ENCODE measurements at regions not wholly inside any gene's neighbourhood (a gene's known extent, or its start where the extent isn't known, plus 50 kb on each side); places are given as distances from the start of the nearest gene placed in this dataset.

DNA sequence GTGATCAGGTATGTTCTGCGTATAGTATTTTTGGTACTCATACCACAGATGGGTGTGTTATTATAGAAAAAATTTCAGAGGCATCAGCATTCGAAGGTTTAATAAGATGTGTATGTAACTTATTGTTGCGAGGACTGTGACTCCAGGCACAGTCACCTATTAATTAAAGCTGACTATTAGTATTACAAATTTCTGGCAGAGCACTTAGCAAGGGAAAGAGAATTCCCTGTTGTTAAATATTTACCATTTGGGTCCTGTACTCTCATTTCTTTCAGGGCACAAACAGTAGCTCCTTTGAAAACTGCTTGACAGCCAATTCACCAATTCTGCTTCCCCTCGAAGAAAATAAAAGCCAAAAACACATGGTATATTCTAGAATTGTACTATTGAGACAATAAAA is 653.8 kb downstream of the ELAVL2 start:
- DNase-seq = no peak

DNA sequence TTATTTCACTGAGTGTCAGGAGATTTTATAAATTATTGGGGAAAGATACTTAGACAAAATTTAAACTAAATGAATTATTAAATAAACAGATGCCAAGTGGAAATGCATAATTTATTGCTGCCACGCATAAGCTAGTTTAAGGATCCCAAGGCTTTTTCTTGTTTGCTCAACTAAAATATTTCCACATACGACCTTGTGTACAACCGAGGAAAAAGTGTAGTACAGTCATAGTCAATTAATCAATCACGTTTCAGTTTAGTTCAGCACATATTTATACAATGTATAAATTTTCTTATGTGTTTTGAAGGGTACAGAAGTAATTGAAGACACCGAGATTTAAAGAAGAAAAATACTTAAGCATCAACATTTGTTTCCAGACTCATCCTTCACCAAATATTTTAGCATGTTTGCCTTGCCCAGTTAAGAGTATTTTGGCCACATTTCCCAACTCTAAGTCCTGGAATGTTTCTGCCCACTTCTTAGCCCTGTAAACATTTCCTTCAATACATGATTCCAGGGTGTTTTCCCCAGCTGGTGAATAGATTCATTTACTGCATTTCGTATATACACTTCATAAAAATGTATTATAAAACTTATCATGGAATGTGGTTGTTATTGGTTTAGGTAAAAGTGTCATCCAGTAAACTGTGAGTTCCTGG is 652.9 kb downstream of the ELAVL2 start:
- DNase-seq = no peak

DNA sequence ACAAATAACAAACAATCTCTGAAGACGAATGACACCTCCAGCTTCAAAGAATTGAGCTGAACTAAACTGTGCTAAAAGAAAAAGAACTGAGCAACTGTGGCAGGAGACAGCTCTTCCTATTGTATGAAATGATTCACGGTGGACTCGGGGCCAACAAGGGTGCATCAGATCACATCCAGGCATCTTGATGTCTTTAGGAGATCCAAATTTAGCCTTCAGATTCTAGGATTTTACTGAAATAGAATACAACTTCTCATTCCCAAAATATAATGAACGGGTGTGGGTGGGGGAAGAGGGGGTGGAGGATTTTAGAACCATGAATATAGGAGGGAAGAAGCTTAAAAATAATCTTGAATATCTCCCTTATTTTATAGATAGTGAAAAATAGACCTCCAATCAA is 631.8 kb downstream of the ELAVL2 start:
- no peak for DNase-seq

DNA sequence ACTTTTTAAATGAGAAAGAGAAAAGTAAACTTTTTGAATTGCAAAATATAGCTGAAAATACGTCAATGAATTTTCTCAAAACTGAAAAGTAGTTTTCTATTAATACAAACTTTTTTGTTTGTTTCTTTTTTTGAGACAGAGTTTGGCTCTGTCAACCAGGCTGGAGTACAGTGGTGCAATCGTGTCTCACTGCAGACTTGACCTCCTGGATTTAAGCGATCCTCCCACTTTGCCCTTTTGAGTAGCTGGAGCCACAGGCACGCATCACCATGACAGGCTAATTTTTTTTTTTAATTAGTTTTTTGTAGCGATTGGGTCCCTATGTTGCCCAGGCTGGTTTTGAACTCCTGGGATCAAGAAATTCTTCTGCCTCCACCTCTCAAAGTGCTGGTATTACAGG is 610.4 kb downstream of the ELAVL2 start:
- no peak for DNase-seq

DNA sequence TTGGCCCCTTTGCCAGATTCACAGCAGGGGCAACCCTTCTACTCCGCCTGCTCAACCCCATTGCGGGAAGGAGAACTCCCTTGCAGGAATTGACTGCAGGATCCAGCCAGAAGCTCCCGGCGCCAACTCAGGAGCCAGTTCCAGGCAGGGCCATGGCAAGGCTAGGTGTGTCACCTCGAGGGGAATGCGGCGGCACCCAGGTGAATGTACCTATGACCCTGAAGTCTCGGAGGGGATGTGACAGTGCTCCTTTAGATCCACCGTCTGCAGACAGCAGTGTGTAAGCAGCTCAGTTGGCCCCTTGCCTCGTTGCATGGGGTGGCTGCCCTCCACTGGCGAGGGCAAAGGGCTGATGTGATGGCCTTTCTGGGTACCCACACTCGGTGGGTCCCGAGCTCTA is 606.6 kb downstream of the ELAVL2 start:
- DNase-seq = no peak

DNA sequence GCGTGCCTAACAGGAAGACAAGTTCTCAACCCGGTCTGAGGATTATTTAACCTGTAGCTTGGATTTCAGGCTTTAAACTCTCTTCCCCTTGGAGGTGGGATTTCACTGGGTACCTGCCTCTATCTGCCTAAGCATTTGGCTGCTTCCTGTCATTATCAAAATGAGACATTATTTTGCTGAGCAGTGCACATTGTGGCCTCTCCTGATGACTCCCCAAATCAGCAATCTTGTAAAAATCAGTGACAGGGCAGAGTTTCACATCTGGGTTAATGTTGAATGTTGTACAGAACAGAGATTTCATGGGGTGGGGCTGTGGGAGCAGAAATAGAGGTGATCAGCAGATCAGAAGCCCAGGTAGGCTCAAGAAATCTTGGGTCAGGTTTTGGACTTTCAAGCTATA is 605.9 kb downstream of the ELAVL2 start:
- DNase-seq = no peak

DNA sequence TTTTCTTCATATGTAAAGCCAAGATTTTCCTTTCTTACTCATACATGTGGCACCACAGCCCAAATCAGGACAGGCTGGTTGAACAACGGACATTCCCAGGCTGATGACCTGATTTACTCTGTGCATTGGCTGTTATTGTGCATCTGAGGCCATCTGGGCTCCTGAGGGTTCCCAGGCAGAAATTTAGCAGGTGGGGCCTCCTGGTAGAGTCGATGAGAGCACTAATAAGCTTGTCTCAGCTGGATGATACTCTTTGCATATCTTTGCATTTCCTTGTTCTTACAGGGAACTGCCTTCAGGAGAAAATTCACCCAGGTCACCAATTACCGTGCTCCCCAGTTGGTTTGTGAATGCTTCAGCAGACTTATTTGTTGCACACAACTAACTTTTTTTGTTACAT is 605.1 kb downstream of the ELAVL2 start:
- DNase-seq = no peak

DNA sequence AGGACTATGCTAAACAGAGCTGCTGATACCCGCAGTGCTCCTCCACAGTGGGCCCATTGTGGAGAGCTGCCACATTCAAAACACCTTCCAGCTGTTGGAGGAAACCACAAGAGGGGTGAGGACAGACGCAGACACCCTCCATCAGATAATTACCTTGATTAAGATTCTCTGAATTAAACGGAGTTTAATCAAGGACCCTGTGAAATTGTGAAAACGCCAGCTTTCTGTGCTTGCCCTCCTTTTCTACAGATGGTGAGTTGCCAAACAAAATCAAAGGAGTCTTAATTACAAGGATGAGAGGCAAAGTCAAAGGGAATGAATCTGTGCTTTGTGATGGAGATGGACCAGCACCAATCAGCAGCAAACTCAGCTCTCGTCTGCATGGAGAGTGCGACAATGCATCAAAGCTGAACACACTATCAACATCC is 596.1 kb downstream of the ELAVL2 start:
- DNase-seq = no peak

DNA sequence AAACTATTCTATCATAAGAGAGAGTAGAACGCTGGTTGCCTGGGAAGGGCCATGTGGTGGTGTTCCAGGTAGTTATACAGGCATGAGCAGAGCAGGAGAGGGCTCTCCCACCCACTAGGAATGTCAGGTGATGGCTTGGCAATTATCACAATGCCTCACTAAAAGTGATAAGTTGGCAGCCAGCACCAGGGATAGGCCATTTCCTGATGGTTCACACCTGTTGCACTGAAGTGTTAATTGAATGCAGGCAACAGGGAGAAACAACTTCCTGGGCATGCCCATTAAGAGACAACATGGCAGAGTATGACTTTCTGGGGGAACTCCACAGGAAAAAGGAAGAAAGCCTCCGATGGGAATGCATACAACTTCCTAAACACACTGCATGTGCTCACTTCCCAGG is 593.2 kb downstream of the ELAVL2 start:
- DNase-seq = no peak

DNA sequence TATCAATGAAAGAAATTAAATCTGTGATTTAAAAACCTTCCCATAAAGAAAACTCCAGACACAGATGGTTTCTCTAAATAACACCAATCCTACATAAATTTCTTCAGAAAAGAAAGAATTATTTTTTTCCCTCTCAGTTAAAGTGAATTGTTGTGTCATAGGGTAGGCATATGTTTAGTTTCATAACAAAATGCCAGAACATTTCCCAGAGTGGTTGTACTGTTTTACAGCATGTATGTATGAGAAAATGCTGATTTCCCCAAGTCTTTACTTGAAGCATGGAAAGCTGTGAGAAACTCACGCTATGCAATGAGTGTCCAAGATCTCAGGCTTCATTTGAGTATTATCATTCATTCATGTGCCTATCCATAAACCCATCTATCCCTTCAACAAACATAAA is 582.5 kb downstream of the ELAVL2 start:
- DNase-seq = no peak

DNA sequence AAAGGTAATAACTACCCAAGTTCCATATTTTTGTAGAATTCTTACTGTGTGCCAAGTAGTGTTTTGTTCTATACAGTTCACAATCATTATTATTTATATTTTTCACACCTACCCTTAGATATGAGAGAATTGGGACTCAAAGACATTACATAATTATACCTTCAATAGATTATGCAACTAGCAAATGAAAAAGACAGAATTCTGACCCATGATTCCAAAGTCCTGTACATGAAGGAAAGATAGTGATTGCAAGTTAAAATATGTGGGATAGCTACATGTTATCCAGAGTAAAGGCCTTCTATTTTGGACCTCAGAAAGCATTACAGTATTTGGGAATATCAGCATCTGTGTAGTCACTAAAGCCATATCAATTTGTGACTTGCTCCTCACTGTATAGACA is 581.0 kb downstream of the ELAVL2 start:
- DNase-seq = no peak

DNA sequence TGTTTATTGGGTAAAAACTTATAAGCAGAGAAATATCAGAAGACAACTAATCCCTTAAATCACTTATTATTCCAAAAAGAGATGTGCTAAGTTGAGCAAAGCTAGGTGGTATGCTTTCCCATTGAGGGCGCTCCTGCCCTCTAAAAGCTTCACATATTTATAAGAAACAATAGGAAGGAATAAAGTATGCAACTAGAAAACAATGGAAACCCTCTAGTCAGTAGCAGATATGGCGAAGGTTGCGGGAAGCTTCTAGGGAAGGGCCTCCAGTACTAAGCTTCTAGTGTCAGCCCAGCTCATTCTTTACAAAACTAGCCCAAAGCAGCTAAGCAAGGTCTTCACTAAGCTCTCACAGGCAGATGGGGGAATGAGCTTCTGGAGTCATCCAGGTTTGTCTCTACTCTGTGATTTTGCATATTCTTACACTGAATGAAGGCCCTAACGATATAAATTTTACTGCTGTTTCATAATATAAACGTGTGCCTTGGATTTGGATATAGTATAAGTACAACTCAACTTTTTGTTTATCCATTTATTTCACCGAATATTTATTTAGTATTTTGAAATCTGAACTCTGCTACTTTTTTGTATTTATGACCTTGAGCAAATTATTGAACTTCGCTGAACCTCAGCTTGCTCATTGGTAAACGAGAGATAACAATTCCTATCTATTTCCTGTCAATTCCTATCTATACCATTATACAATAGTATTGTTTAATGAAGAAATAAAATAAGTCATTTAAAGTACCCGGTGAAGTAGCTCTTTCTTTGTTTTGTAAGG is 571.4 kb downstream of the ELAVL2 start:
- no peak for DNase-seq

DNA sequence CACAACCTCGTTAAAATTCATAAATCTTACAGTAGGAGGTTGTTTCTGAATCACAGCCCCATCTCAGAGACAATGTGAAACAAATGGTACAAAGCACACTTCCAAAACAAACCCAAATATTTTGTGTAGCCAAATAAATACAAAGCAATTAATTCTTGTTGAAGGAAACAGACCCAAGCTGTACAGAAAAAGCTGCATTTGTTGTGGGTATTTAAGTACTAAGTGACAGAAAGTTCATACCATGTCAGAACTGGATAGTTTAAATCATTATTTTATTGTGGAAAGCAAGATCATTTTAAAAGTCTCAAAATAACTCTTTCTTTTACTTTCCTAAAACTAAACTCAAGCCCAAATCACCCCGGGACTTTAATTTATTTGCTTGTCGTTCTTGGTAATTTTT is 570.7 kb downstream of the ELAVL2 start:
- no peak for DNase-seq

DNA sequence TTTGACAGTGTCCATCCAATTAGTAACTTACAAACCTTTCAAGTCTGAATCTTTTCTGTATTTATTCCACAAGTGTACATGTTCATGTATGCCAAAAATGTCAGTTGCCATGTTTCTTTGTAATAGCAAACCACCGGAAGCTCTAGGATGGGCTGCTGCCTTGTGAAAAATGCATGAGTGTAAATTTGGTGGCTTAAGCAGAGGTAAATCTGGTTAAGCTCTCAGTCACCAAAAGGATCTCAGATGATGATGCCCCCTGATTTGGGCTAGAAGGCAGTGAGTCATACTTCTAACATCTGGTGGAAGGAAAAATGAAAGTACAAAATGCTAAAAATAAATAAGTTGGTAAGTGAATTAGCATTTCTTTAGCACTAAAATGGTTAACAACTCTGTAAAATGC is 567.5 kb downstream of the ELAVL2 start:
- DNase-seq = no peak

DNA sequence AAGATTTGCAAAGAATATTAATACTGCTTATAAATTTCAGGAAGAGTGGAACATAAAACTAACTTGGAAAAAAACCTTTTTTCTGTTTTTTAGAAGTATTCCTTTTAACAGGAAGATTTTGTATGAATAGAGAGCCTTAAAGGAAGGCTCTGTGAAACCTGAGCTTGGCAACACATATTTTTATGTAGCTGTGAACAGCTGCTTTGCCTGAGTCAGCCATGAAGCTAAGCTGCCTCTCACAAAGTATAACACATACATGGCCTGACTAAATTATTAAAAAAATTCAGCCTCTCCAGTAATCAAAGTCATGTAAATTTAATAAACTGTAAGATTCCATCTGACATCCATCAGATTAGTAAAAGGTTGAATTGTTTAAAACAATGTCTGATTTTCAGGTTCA is 547.5 kb downstream of the ELAVL2 start:
- no peak for DNase-seq

DNA sequence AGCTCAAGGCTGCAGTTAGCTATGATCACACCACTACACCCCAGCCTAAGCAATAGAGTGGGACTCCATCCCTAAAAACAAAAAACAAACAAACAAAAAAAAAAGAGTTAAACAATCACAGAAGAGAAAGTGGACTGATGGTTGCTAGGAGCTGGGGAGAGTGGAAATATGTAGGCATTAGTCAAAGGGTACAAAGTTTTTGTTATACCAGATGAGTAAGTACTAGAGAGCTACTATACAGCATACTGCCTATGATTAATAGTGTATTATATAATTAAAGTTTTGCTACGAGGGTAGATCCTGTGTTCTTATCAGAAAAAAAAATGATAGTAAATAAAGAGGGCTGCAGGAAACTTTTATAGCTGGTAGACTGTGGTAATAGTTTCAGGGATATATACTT is 538.6 kb downstream of the ELAVL2 start:
- DNase-seq = no peak

DNA sequence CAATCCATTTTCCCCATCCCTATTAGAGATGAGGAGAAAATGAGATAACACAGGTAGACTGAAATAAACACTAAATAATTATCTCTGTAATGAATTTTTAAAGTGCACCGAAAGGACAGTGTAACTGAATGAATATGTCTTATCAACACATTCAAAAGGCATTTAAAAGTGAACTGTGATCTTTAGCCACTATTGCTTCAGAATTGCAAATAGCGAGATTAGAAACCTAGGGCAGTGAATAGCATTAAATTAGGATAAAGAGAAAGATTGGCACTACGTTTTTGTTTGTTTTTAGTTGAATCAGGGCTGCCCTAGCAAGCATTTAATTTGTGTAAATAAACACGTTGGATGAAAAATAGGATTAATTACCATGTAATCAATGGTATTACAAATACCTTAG is 537.5 kb downstream of the ELAVL2 start:
- no peak for DNase-seq

DNA sequence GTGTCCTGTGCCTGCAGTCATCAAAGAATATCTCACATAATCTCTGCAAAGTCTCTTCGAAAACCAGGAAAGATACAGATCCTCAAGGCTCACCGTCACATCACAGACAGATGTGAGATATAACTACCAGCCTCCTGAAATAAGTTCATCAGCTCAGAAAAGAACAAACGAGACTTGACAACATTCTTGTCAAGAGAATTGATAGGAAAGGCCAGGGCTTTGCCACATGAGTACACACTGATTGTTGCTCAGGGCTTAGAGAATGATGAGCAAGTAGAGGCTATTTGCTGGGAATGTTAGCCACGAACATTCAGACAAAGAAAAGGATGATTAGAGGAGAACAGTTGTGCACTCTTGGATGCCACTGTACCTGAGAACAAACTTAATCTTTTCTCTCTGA is 535.1 kb downstream of the ELAVL2 start:
- DNase-seq = no peak

DNA sequence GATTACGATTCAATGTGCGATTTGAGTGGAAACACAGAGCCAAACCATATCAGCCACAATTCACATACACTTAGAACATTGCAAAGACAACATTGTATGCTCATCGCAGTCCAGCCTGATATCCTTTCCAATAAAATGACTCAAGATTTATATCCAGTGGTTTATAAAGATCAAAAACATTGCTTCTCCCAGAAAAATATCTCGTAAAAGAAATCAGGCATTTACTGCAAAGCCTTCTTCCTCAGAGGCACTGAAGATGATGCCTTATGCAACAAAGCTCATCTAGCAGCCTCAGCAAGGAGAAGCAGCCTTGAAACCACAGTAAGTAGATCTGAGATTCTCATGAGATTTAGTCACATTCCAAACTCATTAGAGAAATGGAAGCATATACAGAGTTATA is 523.8 kb downstream of the ELAVL2 start:
- no peak for DNase-seq

DNA sequence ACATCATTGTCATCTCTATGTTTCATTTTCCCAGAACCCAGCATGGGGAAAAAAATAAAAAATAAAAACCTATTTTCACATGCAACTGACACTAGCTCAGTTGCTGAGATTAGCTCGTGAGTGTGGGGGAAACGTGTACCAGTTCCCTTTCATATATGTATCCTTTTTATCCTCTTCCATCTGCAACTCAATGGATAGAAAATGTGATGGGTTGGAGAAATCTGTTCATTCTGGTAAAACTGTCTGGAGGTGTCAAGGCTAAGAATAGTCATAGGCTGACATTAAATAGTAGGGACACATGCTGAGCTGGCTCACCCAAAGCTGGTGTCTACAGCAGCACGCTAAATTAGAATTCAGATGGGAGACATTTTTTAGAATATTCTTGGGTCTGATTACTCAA is 519.3 kb downstream of the ELAVL2 start:
- DNase-seq = no peak

DNA sequence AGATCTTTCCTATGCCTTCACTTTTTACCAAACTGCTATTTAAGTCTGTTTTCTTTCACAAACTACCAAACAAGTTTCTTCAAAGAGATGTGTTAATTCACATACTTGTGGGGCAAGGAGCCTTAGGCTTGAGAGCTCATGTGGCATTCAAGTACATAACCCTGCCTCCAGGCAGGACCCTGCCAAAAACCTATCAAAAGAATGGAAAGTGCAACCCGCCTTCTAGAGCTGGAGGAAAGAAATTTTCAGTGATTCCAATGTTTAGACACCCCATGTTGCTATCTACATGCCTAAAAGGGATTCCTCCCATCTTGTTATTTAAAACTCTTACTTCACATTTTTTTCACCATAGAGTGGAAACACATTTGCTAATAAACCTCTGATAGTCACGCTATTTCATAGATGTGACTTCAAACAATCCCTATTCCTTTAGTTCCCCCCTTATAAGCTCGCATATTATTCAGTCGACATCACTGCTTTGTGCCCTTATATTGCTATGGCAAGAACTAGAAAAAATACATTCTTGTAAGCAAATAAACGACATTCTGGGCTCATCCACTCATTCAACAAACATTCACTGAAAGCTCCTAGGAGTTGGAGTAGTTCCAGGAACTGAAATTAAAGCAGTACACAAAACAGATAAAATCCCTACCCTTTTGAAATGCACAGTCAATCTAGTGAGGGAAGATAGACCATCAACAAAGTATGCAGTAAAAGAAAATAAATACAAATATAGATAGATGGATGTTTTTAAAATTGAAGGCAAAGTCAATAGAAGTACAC is 518.1 kb downstream of the ELAVL2 start:
- DNase-seq = no peak

DNA sequence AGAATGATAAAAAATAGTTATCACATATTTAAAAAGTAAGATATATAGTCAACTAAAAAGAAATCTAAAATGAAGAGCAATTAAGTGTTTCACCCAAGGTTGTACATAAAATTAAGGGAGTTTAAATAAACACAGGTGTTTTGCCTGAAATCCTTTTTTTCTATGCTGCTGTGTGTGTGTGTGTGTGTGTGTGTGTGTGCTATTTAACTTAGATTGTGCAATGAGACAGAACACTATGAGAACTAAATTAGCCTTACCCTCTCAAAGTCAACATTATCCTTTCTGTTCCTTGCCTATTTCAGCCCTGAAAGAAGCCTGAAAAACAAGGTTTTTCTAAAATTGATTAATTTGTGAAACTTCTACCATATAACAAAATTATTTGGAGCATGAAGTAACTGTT is 516.2 kb downstream of the ELAVL2 start:
- no peak for DNase-seq

DNA sequence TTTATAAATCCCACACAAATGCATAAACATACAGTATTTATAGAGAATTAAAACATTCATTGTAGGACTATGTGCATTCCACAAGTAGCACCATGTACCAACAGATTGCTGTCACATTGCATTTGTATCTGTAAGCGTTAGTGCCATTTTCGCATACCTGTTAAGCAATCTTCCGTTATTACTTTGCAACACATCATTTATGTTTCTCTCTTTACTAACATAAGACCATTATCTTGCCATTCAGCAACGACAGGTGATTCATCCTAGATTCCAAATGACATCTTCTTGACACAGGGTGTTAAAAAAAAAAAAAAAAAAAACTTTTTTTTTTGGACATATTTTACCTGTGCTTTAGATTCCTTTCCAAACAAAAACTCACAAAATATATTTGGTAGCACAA is 511.8 kb downstream of the ELAVL2 start:
- DNase-seq = no peak

DNA sequence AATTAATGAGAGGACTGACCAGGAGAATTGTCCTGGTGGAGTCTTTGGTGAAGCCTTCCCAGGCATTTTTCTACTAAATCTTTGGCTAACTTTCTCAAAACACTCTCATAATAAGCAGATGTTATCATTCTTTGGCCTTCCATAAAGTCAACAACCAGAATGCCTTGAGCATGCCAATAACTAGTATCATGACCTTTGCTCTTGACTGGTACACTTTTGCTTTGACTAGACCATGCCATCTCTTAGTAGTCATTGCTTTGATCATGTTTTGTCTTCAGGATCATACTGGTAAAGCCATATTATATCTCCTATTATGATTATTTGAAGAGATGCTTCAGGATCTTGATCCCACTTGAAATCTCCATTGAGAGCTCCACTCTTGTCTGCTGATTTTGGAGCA is 506.9 kb downstream of the ELAVL2 start:
- no peak for DNase-seq
